ENCODE measurements at regions not wholly inside any gene's neighbourhood (a gene's known extent, or its start where the extent isn't known, plus 50 kb on each side); places are given as distances from the start of the nearest gene placed in this dataset.
"Not testable (repeated sequence)": the region's sequence is repeated elsewhere in the genome, so short reads cannot be mapped to it uniquely, and the experiment has no call there.

GRCh38 chr3:4198491-4198890, 104.7 kb upstream of the SETMAR start:
- no peak for DNase-seq (ENCODE audit: low spot score)
- Histone ChIP-seq H3K36me3 (ENCODE audit: control insufficient read depth in 4 of 4, insufficient read depth in 3 of 4, low read depth in 1 of 4, low read length in 3 of 4) (no peaks in the 10 kb centered on the region), H3K4me3 (ENCODE audit: low read depth in 1 of 3, low read length in 3 of 3) (no peak overlapping the region), H3K27me3 (ENCODE audit: control insufficient read depth in 4 of 4, insufficient read depth in 4 of 4, low read length in 3 of 4) (no peaks in the 10 kb centered on the region), H3K9me3 (ENCODE audit: control insufficient read depth in 4 of 4, low read length in 3 of 4) (no peaks in the 10 kb centered on the region), H3K27ac (ENCODE audit: low read depth in 1 of 2, low read length in 2 of 2) (no peak overlapping the region), H3K4me1 (ENCODE audit: control insufficient read depth in 4 of 4, insufficient read depth in 4 of 4, low read length in 3 of 4) (peaks cover 0 to 6% (median 5%) of the 10 kb centered on the region in 4 donors), H3K9ac (ENCODE audit: low read depth in 1 of 2, low read length in 2 of 2) (no peak overlapping the region)
- 97% methylated on average over 3 of the region's 3 CpGs for WGBS
- TF ChIP-seq ZBTB33 (IDR thresholded peaks at IDR 0.05) (no peak), FOXA1 (IDR thresholded peaks at IDR 0.05) (no peak), NR2F2 (IDR thresholded peaks at IDR 0.05) (no peak), EGR1 (IDR thresholded peaks at IDR 0.05; ENCODE audit: low read depth in 2 of 2) (no peak), JUND (IDR thresholded peaks at IDR 0.05) (no peak)

- not testable (repeated sequence) for H3K9me3 ChIP-seq (ENCODE audit: control insufficient read depth in 4 of 4, low read length in 3 of 4); H3K27me3 ChIP-seq (ENCODE audit: control insufficient read depth in 4 of 4, insufficient read depth in 4 of 4, low read length in 3 of 4); H3K4me3 ChIP-seq (ENCODE audit: low read depth in 1 of 3, low read length in 3 of 3); DNase-seq (ENCODE audit: low spot score); H3K27ac ChIP-seq (ENCODE audit: low read depth in 1 of 2, low read length in 2 of 2); H3K9ac ChIP-seq (ENCODE audit: low read depth in 1 of 2, low read length in 2 of 2); H3K4me1 ChIP-seq (ENCODE audit: control insufficient read depth in 4 of 4, insufficient read depth in 4 of 4, low read length in 3 of 4); H3K36me3 ChIP-seq (ENCODE audit: control insufficient read depth in 4 of 4, insufficient read depth in 3 of 4, low read depth in 1 of 4, low read length in 3 of 4)
These were observed 98.4 kb upstream of the SETMAR start for GRCh38 chr3:4204776-4205175.

GRCh38 chr3:4207672-4208071, 95.5 kb upstream of the SETMAR start:
- Histone ChIP-seq H3K4me3 (ENCODE audit: low read depth in 1 of 3, low read length in 3 of 3) (no peak overlapping the region), H3K27ac (ENCODE audit: low read depth in 1 of 2, low read length in 2 of 2) (no peak overlapping the region), H3K9ac (ENCODE audit: low read depth in 1 of 2, low read length in 2 of 2) (no peak overlapping the region), H3K4me1 (ENCODE audit: control insufficient read depth in 4 of 4, insufficient read depth in 4 of 4, low read length in 3 of 4) (no peaks in the 10 kb centered on the region), H3K9me3 (ENCODE audit: control insufficient read depth in 4 of 4, low read length in 3 of 4) (no peaks in the 10 kb centered on the region), H3K27me3 (ENCODE audit: control insufficient read depth in 4 of 4, insufficient read depth in 4 of 4, low read length in 3 of 4) (no peaks in the 10 kb centered on the region), H3K36me3 (ENCODE audit: control insufficient read depth in 4 of 4, insufficient read depth in 3 of 4, low read depth in 1 of 4, low read length in 3 of 4) (no peaks in the 10 kb centered on the region)
- DNase-seq (ENCODE audit: low spot score) = no peak
- TF ChIP-seq SP1 (IDR thresholded peaks at IDR 0.05) (no peak), HNF4A (conservative IDR thresholded peaks at IDR 0.05) (no peak), REST (IDR thresholded peaks at IDR 0.05) (no peak)
- 34% methylated on average over 3 of the region's 3 CpGs for WGBS

GRCh38 chr3:4208556-4208955, 94.6 kb upstream of the SETMAR start:
- no peak for DNase-seq (ENCODE audit: low spot score)
- H3K9me3 ChIP-seq (ENCODE audit: control insufficient read depth in 4 of 4, low read length in 3 of 4) = no peaks in the 10 kb centered on the region

More at GRCh38 chr3:4208556-4208955, 94.6 kb upstream of the SETMAR start:
- H3K27ac ChIP-seq (ENCODE audit: low read depth in 1 of 2, low read length in 2 of 2) = no peak overlapping the region
- H3K9ac ChIP-seq (ENCODE audit: low read depth in 1 of 2, low read length in 2 of 2) = no peak overlapping the region
- H3K36me3 ChIP-seq (ENCODE audit: control insufficient read depth in 4 of 4, insufficient read depth in 3 of 4, low read depth in 1 of 4, low read length in 3 of 4) = no peaks in the 10 kb centered on the region
- no peaks in the 10 kb centered on the region for H3K27me3 ChIP-seq (ENCODE audit: control insufficient read depth in 4 of 4, insufficient read depth in 4 of 4, low read length in 3 of 4)
- no peak overlapping the region for H3K4me3 ChIP-seq (ENCODE audit: low read depth in 1 of 3, low read length in 3 of 3)
- no peaks in the 10 kb centered on the region for H3K4me1 ChIP-seq (ENCODE audit: control insufficient read depth in 4 of 4, insufficient read depth in 4 of 4, low read length in 3 of 4)
- 91% methylated on average over 4 of the region's 4 CpGs for WGBS
- TF ChIP-seq NR2F2 (IDR thresholded peaks at IDR 0.05) = no peak
- no peak for TF ChIP-seq MAX (IDR thresholded peaks at IDR 0.05)
- no peak for TF ChIP-seq SP1 (IDR thresholded peaks at IDR 0.05)
- TF ChIP-seq CTCF (IDR thresholded peaks at IDR 0.05; ENCODE audit: low read depth, low read length, missing input control) = no peak
- no peak for TF ChIP-seq RXRA (IDR thresholded peaks at IDR 0.05)
